ENCODE measurements at regions not wholly inside any gene's neighbourhood (a gene's known extent, or its start where the extent isn't known, plus 50 kb on each side); places are given as distances from the start of the nearest gene placed in this dataset.

DNA sequence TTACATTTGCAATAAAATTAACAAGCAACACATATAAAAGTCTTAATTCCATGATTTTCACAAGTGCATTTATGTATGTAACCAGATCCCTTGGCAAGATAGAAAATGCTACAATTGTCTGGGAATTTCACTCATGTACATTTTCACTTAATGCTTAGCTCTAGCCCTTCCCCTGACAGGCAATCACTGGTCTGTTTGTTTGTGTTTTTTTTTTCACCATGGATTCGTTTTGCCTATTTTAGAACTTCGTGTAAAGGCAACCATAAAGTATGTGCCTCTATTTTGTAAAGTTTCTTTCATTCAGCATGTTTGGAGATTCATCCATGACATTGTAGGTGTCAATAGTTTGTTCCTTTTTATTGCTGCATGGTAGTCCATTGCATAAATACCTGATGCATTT is 260.9 kb upstream of the SLCO3A1 start:
- no peak overlapping the region for H3K27ac ChIP-seq
- TF ChIP-seq, protein P1, sequence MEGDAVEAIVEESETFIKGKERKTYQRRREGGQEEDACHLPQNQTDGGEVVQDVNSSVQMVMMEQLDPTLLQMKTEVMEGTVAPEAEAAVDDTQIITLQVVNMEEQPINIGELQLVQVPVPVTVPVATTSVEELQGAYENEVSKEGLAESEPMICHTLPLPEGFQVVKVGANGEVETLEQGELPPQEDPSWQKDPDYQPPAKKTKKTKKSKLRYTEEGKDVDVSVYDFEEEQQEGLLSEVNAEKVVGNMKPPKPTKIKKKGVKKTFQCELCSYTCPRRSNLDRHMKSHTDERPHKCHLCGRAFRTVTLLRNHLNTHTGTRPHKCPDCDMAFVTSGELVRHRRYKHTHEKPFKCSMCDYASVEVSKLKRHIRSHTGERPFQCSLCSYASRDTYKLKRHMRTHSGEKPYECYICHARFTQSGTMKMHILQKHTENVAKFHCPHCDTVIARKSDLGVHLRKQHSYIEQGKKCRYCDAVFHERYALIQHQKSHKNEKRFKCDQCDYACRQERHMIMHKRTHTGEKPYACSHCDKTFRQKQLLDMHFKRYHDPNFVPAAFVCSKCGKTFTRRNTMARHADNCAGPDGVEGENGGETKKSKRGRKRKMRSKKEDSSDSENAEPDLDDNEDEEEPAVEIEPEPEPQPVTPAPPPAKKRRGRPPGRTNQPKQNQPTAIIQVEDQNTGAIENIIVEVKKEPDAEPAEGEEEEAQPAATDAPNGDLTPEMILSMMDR (IDR thresholded peaks at IDR 0.05), result no peak
- no peak for TF ChIP-seq POLR2A (IDR thresholded peaks at IDR 0.05)
- no peaks in the 10 kb centered on the region for H3K4me1 ChIP-seq
- 26 to 50% methylated on average over 2 of the region's 2 CpGs for WGBS, 2 donors
- H3K27me3 ChIP-seq, result peaks cover 0 to 7% (median 0%) of the 10 kb centered on the region in 4 donors
- H3K36me3 ChIP-seq, result no peaks in the 10 kb centered on the region
- no peaks in the 10 kb centered on the region for H3K9me3 ChIP-seq
- no peak overlapping the region for H3K4me3 ChIP-seq
- no peak for DNase-seq
- intact Hi-C loops (cut with DNase I), result no loop called here

DNA sequence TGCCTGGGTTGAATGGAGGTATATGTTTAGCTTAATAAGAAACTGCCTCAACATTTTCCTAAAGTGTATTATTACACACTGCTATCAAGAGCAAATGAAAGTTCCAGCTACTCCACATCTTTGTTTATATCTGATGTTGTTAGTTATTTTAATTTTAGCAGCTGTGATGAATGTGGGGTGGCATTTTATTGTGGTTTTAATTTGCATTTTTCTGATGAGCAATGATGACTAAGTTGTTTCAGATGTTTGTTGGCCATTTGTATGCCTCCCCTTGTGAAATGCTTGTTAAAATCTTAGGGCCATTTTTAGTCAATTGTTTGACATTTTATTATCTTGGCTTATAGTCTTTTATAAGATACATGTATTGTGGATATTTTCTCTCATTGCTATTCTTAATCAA is 260.4 kb upstream of the SLCO3A1 start:
- Histone ChIP-seq H3K4me3 (no peak overlapping the region), H3K27ac (no peak overlapping the region), H3K36me3 (no peaks in the 10 kb centered on the region), H3K27me3 (peaks cover 0 to 12% (median 0%) of the 10 kb centered on the region in 4 donors), H3K4me1 (no peaks in the 10 kb centered on the region), H3K9me3 (no peaks in the 10 kb centered on the region)
- intact Hi-C loops (cut with DNase I), result no loop called here
- DNase-seq, result no peak
- no peak for TF ChIP-seq POLR2A (IDR thresholded peaks at IDR 0.05)

GRCh38 chr15:91593653-91594052 is 259.9 kb upstream of the SLCO3A1 start:
- Histone ChIP-seq H3K4me3 (no peak overlapping the region), H3K27ac (no peak overlapping the region), H3K4me1 (no peaks in the 10 kb centered on the region), H3K9me3 (no peaks in the 10 kb centered on the region), H3K36me3 (no peaks in the 10 kb centered on the region), H3K27me3 (peaks cover 0 to 16% (median 0%) of the 10 kb centered on the region in 4 donors)
- TF ChIP-seq, protein P1 (IDR thresholded peaks at IDR 0.05), result no peak
- TF ChIP-seq POLR2A (IDR thresholded peaks at IDR 0.05), result no peak
- 41 to 43% methylated on average over 1 of the region's 1 CpG for WGBS, 2 donors
- DNase-seq, result no peak
- intact Hi-C loops (cut with DNase I), result no loop called here

- 47 to 53% methylated on average over 3 of the region's 3 CpGs for WGBS, 2 donors
- H3K4me1 ChIP-seq, result no peaks in the 10 kb centered on the region
- intact Hi-C loops (cut with DNase I), result no loop called here
- H3K36me3 ChIP-seq, result no peaks in the 10 kb centered on the region
- no peak overlapping the region for H3K4me3 ChIP-seq
- peaks cover 0 to 54% (median 0%) of the 10 kb centered on the region in 4 donors for H3K27me3 ChIP-seq
- H3K27ac ChIP-seq, result no peak overlapping the region
- TF ChIP-seq POLR2A (IDR thresholded peaks at IDR 0.05), result no peak
- TF ChIP-seq, protein P1 (IDR thresholded peaks at IDR 0.05), result no peak
- DNase-seq, result no peak
- no peaks in the 10 kb centered on the region for H3K9me3 ChIP-seq
Measured at GRCh38 chr15:91599261-91599660, 254.2 kb upstream of the SLCO3A1 start.

- Histone ChIP-seq H3K4me1 (no peaks in the 10 kb centered on the region), H3K36me3 (no peaks in the 10 kb centered on the region), H3K27ac (no peak overlapping the region), H3K4me3 (no peak overlapping the region), H3K9me3 (no peaks in the 10 kb centered on the region), H3K27me3 (peaks cover 0 to 62% (median 0%) of the 10 kb centered on the region in 4 donors)
- intact Hi-C loops (cut with DNase I), result no loop called here
- WGBS, 2 donors, result 49 to 57% methylated on average over 4 of the region's 4 CpGs
- TF ChIP-seq, protein P1 (IDR thresholded peaks at IDR 0.05), result no peak
- TF ChIP-seq POLR2A (IDR thresholded peaks at IDR 0.05), result no peak
- DNase-seq, result no peak
Measured at GRCh38 chr15:91603384-91604080, 250.0 kb upstream of the SLCO3A1 start.

- H3K4me1 ChIP-seq, result no peaks in the 10 kb centered on the region
- H3K27me3 ChIP-seq, result peaks cover 0 to 59% (median 0%) of the 10 kb centered on the region in 4 donors
- no peaks in the 10 kb centered on the region for H3K9me3 ChIP-seq
- DNase-seq, result no peak
- H3K36me3 ChIP-seq, result no peaks in the 10 kb centered on the region
- TF ChIP-seq, protein P1 (IDR thresholded peaks at IDR 0.05), result no peak
- no peak for TF ChIP-seq POLR2A (IDR thresholded peaks at IDR 0.05)
- no peak overlapping the region for H3K4me3 ChIP-seq
- intact Hi-C loops (cut with DNase I), result no loop called here
- 80 to 81% methylated on average over 5 of the region's 5 CpGs for WGBS, 2 donors
- H3K27ac ChIP-seq, result no peak overlapping the region
Measured at GRCh38 chr15:91604122-91604521, 249.4 kb upstream of the SLCO3A1 start.
